ENCODE measurements at regions not wholly inside any gene's neighbourhood (a gene's known extent, or its start where the extent isn't known, plus 50 kb on each side); places are given as distances from the start of the nearest gene placed in this dataset.

DNA sequence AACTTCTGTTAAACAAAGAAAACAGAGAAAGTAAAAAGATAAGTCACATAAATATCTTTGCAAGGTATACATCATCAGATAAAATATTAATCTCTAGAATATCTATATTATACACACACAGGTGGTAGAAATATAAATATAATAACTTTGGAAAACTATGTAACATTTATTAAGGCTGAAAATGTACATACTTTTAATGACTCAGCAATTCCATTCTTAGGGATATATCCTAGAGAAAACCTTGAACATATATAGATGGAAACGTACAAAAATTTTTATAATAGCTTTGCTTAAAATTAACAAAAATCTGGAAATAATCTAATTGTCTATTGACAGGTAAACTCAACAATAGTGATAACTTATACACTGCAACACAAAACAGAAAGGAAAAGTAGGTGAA lies 381.3 kb downstream of the GPD2 start:
- Mint-ChIP-seq H3K27ac (no peak overlapping the region), H3K36me3 (no peaks in the 10 kb centered on the region), H3K27me3 (peaks cover 0 to 3% (median 0%) of the 10 kb centered on the region in 5 donors), H3K4me1 (peaks cover 0 to 7% (median 0%) of the 10 kb centered on the region in 7 donors), H3K4me3 (no peak overlapping the region), H3K9me3 (peaks cover 0 to 4% (median 0%) of the 10 kb centered on the region in 11 donors)
- Histone ChIP-seq H3K9me3 (ENCODE audit: control insufficient read depth in 2 of 3, low read length in 3 of 3) (no peaks in the 10 kb centered on the region), H3K36me3 (ENCODE audit: control insufficient read depth in 2 of 3, insufficient read depth in 3 of 3, low read length in 3 of 3) (no peaks in the 10 kb centered on the region), H3K4me3 (ENCODE audit: low read length) (no peak overlapping the region), H3K4me1 (ENCODE audit: control insufficient read depth in 2 of 2, insufficient read depth in 2 of 2, low read length in 2 of 2) (no peaks in the 10 kb centered on the region), H3K27ac (ENCODE audit: low read depth, low read length) (no peak overlapping the region), H3K27me3 (ENCODE audit: control insufficient read depth in 2 of 2, insufficient read depth in 2 of 2, low read length in 2 of 2) (no peaks in the 10 kb centered on the region)
- CTCF ChIA-PET = no interaction called here
- POLR2A ChIA-PET = no interaction called here
- no peak for DNase-seq
- intact Hi-C loops (cut with micrococcal nuclease) = no loop called here
- ATAC-seq = no peak

DNA sequence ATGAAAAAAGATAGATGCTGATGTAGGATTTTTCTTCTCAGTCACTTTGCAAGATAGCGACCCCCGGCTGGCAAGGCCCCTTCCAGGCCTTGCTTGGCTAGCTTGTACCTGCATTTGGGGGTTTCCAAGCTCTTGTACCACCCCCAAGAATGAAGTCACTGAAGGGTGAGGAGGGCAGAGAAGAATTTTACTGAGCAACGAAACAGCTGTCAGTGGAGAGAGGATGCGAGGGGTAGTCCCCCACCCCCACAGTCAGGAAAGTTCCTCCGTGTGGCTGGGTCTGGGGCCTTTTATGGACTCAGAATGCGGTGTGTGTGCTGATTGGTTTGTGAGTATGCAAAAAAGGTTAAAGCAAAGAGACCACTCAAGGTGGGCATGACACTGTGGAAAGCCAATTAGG lies 382.0 kb downstream of the GPD2 start:
- H3K4me3 Mint-ChIP-seq = no peak overlapping the region
- H3K27ac ChIP-seq (ENCODE audit: low read depth, low read length) = no peak overlapping the region
- ATAC-seq (no peak), DNase-seq (no peak)
- POLR2A ChIA-PET = no interaction called here
- CTCF ChIA-PET = no interaction called here
- peaks cover 0 to 7% (median 0%) of the 10 kb centered on the region in 7 donors for H3K4me1 Mint-ChIP-seq
- no peaks in the 10 kb centered on the region for H3K4me1 ChIP-seq (ENCODE audit: control insufficient read depth in 2 of 2, insufficient read depth in 2 of 2, low read length in 2 of 2)
- H3K9me3 ChIP-seq (ENCODE audit: control insufficient read depth in 2 of 3, low read length in 3 of 3) = no peaks in the 10 kb centered on the region
- H3K36me3 ChIP-seq (ENCODE audit: control insufficient read depth in 2 of 3, insufficient read depth in 3 of 3, low read length in 3 of 3) = no peaks in the 10 kb centered on the region
- H3K27me3 ChIP-seq (ENCODE audit: control insufficient read depth in 2 of 2, insufficient read depth in 2 of 2, low read length in 2 of 2) = no peaks in the 10 kb centered on the region
- H3K4me3 ChIP-seq (ENCODE audit: low read length) = no peak overlapping the region
- intact Hi-C loops (cut with micrococcal nuclease) = no loop called here
- no peaks in the 10 kb centered on the region for H3K36me3 Mint-ChIP-seq
- peaks cover 0 to 3% (median 0%) of the 10 kb centered on the region in 5 donors for H3K27me3 Mint-ChIP-seq
- peaks cover 0 to 4% (median 0%) of the 10 kb centered on the region in 11 donors for H3K9me3 Mint-ChIP-seq
- no peak overlapping the region for H3K27ac Mint-ChIP-seq

DNA sequence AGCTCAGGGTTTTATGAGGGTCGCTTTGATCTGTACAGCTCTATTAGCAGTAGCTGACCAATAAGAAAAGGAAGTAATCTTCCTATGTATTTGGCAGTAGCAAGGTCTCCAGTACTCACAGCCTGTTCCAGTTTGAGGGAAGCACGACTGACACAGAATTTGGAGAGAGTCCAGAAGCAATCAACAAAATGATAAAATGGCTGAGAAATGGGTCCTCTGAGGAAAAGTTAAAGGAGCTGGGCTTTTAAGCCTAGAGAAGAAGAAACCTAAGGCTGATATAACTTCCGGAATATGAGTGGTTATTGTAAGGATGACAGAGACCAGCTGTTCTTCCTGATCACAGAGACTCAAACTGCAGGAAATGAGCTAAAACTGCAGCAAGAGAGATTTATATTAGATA lies 382.8 kb downstream of the GPD2 start:
- ChIA-PET POLR2A (no interaction called here), CTCF (no interaction called here)
- H3K27ac Mint-ChIP-seq = no peak overlapping the region
- Histone ChIP-seq H3K9me3 (ENCODE audit: control insufficient read depth in 2 of 3, low read length in 3 of 3) (no peaks in the 10 kb centered on the region), H3K27ac (ENCODE audit: low read depth, low read length) (no peak overlapping the region), H3K27me3 (ENCODE audit: control insufficient read depth in 2 of 2, insufficient read depth in 2 of 2, low read length in 2 of 2) (no peaks in the 10 kb centered on the region), H3K4me3 (ENCODE audit: low read length) (no peak overlapping the region), H3K4me1 (ENCODE audit: control insufficient read depth in 2 of 2, insufficient read depth in 2 of 2, low read length in 2 of 2) (no peaks in the 10 kb centered on the region), H3K36me3 (ENCODE audit: control insufficient read depth in 2 of 3, insufficient read depth in 3 of 3, low read length in 3 of 3) (no peaks in the 10 kb centered on the region)
- H3K4me3 Mint-ChIP-seq = no peak overlapping the region
- peaks cover 0 to 4% (median 0%) of the 10 kb centered on the region in 11 donors for H3K9me3 Mint-ChIP-seq
- intact Hi-C loops (cut with micrococcal nuclease) = no loop called here
- no peaks in the 10 kb centered on the region for H3K36me3 Mint-ChIP-seq
- ATAC-seq = no peak
- H3K27me3 Mint-ChIP-seq = peaks cover 0 to 3% (median 0%) of the 10 kb centered on the region in 5 donors
- no peak for DNase-seq
- H3K4me1 Mint-ChIP-seq = peaks cover 0 to 7% (median 0%) of the 10 kb centered on the region in 7 donors

DNA sequence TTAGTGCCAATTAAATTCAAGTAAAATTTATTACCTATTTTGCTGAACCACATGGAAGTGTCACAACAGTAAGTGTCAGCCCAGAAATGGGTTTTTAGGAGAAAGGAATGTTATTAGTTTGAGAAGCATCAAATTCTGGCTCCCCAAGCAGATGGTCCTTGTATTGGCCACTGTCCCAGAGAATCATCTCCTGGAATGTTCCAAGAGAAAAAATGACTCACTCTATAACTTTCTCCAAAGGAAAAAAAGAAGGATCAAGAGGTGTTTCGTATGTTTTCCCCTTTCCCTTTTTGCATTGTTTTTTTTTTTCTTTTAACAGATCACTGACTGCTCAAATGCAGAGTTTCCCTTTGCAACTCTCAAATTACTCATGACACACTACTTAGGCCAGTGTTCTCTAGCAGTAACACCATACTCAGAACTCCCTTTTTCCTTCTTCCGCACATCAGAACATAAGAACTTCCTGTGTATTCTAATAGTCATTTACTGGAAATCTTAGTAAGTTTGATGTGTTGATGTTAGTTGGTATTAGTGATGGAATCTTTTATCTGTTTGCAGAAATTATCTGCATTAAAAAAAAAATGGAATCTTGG lies 390.3 kb downstream of the GPD2 start:
- no peak overlapping the region for H3K4me3 ChIP-seq (ENCODE audit: low read length)
- no peak overlapping the region for H3K4me3 Mint-ChIP-seq

DNA sequence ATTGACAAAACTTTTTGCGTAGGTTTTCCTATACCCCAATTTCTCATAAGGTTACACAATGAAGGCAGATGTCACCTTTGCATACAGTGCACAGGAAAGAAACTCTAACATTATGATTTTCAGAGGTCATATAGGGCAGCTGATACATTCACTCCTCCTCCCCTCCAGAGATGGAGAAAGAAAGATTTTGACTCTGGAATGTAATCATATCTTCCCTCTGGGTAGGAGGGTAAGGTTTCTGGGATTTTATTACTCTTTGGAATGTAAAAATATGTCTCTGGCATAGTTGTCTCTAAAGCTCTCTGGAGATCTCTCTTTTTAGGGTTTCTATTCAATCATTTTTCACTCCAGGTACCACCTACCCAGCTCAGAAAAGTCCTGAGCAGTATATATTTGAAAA lies 398.3 kb downstream of the GPD2 start:
- no peak overlapping the region for H3K4me3 Mint-ChIP-seq
- H3K9me3 Mint-ChIP-seq = peaks cover 0 to 20% (median 0%) of the 10 kb centered on the region in 11 donors
- Histone ChIP-seq H3K4me1 (ENCODE audit: control insufficient read depth in 2 of 2, insufficient read depth in 2 of 2, low read length in 2 of 2) (no peaks in the 10 kb centered on the region), H3K36me3 (ENCODE audit: control insufficient read depth in 2 of 3, insufficient read depth in 3 of 3, low read length in 3 of 3) (no peaks in the 10 kb centered on the region), H3K27ac (ENCODE audit: low read depth, low read length) (no peak overlapping the region), H3K27me3 (ENCODE audit: control insufficient read depth in 2 of 2, insufficient read depth in 2 of 2, low read length in 2 of 2) (no peaks in the 10 kb centered on the region), H3K9me3 (ENCODE audit: control insufficient read depth in 2 of 3, low read length in 3 of 3) (no peaks in the 10 kb centered on the region), H3K4me3 (ENCODE audit: low read length) (no peak overlapping the region)
- no peaks in the 10 kb centered on the region for H3K4me1 Mint-ChIP-seq
- intact Hi-C loops (cut with micrococcal nuclease) = no loop called here
- H3K27ac Mint-ChIP-seq = no peak overlapping the region
- H3K36me3 Mint-ChIP-seq = no peaks in the 10 kb centered on the region
- CTCF ChIA-PET = no interaction called here
- POLR2A ChIA-PET = no interaction called here
- H3K27me3 Mint-ChIP-seq = peaks cover 0 to 11% (median 5%) of the 10 kb centered on the region in 5 donors
- no peak for DNase-seq
- no peak for ATAC-seq

More for the DNA sequence above, 390.3 kb downstream of the GPD2 start:
- Mint-ChIP-seq H3K36me3 (peaks cover 0 to 4% (median 0%) of the 10 kb centered on the region in 5 donors), H3K9me3 (peaks cover 0 to 15% (median 9%) of the 10 kb centered on the region in 11 donors), H3K27ac (no peak overlapping the region), H3K27me3 (no peaks in the 10 kb centered on the region), H3K4me1 (no peaks in the 10 kb centered on the region)
- Histone ChIP-seq H3K4me1 (ENCODE audit: control insufficient read depth in 2 of 2, insufficient read depth in 2 of 2, low read length in 2 of 2) (no peaks in the 10 kb centered on the region), H3K36me3 (ENCODE audit: control insufficient read depth in 2 of 3, insufficient read depth in 3 of 3, low read length in 3 of 3) (no peaks in the 10 kb centered on the region), H3K27me3 (ENCODE audit: control insufficient read depth in 2 of 2, insufficient read depth in 2 of 2, low read length in 2 of 2) (no peaks in the 10 kb centered on the region), H3K9me3 (ENCODE audit: control insufficient read depth in 2 of 3, low read length in 3 of 3) (peaks cover 0 to 9% (median 0%) of the 10 kb centered on the region in 3 experiments), H3K27ac (ENCODE audit: low read depth, low read length) (no peak overlapping the region)
- intact Hi-C loops (cut with micrococcal nuclease) = no loop called here
- no peak for DNase-seq
- no peak for ATAC-seq
- ChIA-PET CTCF (no interaction called here), POLR2A (no interaction called here)

DNA sequence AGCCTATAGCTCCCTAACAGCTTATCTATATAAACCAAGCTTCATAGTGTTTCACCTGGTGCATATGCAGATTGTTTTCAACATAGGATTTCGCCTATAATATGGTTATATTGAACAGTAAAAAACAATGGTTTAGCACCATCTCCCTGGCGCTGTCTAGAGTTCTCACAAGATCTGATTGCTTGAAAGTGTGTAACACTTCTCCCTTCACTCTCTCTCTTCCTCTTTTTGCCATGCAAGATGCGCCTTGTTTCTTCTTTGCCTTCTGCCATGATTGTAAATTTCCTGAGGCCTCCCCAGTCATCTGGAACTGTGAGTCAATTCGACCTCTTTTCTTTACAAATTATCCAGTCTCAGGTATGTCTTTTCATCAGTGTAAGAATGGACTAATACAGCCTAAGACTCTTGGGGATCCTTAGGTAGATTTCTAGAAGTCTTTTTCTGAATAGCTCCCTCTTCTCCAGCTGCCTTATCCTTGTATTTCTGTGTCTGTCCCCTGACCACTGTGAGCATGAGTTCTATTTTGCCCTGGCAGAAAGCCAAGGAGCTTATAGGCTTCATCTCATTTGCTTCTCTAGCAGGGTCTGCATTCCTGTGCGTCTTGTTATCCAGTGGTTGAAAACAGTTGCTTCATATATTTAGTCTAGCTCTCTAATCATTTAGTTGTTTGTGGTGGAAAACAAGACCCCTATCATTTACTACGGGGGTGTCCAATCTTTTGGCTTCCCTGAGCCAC lies 401.6 kb downstream of the GPD2 start:
- DNase-seq = no peak
- Histone ChIP-seq H3K27ac (ENCODE audit: low read depth, low read length) (no peak overlapping the region), H3K4me1 (ENCODE audit: control insufficient read depth in 2 of 2, insufficient read depth in 2 of 2, low read length in 2 of 2) (no peaks in the 10 kb centered on the region), H3K9me3 (ENCODE audit: control insufficient read depth in 2 of 3, low read length in 3 of 3) (no peaks in the 10 kb centered on the region), H3K4me3 (ENCODE audit: low read length) (no peak overlapping the region), H3K27me3 (ENCODE audit: control insufficient read depth in 2 of 2, insufficient read depth in 2 of 2, low read length in 2 of 2) (no peaks in the 10 kb centered on the region), H3K36me3 (ENCODE audit: control insufficient read depth in 2 of 3, insufficient read depth in 3 of 3, low read length in 3 of 3) (no peaks in the 10 kb centered on the region)
- intact Hi-C loops (cut with micrococcal nuclease) = no loop called here
- no peaks in the 10 kb centered on the region for H3K36me3 Mint-ChIP-seq
- POLR2A ChIA-PET = no interaction called here
- peaks cover 0 to 4% (median 0%) of the 10 kb centered on the region in 11 donors for H3K9me3 Mint-ChIP-seq
- CTCF ChIA-PET = no interaction called here
- H3K27ac Mint-ChIP-seq = no peak overlapping the region
- H3K27me3 Mint-ChIP-seq = peaks cover 0 to 16% (median 5%) of the 10 kb centered on the region in 5 donors
- H3K4me3 Mint-ChIP-seq = no peak overlapping the region
- no peak for ATAC-seq
- no peaks in the 10 kb centered on the region for H3K4me1 Mint-ChIP-seq

DNA sequence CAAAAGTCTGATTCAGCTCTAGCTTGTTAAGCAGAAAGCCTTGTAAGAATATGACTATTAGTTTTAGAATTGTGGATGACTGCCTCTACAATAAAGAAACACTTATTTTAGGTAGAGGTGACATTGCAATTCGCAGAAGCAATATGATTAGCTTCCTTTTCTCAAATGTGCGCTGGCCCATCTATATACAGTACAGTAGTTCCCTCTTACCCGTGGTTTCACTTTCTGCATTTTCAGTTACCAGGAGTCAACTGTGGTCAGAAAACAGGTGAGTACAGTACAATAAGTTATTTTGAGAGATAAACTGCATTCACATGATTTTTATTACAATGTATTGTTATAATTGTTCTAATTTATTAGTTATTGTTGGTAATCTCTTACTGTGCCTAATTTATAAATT lies 405.1 kb downstream of the GPD2 start:
- ATAC-seq = no peak
- no peaks in the 10 kb centered on the region for H3K36me3 Mint-ChIP-seq
- no peak overlapping the region for H3K4me3 Mint-ChIP-seq
- no peak overlapping the region for H3K27ac ChIP-seq (ENCODE audit: low read depth, low read length)
- H3K36me3 ChIP-seq (ENCODE audit: control insufficient read depth in 2 of 3, insufficient read depth in 3 of 3, low read length in 3 of 3) = no peaks in the 10 kb centered on the region
- CTCF ChIA-PET = no interaction called here
- H3K9me3 Mint-ChIP-seq = peaks cover 0 to 8% (median 0%) of the 10 kb centered on the region in 11 donors
- POLR2A ChIA-PET = no interaction called here
- no peaks in the 10 kb centered on the region for H3K27me3 ChIP-seq (ENCODE audit: control insufficient read depth in 2 of 2, insufficient read depth in 2 of 2, low read length in 2 of 2)
- no peak overlapping the region for H3K27ac Mint-ChIP-seq
- H3K9me3 ChIP-seq (ENCODE audit: control insufficient read depth in 2 of 3, low read length in 3 of 3) = no peaks in the 10 kb centered on the region
- no peaks in the 10 kb centered on the region for H3K4me1 ChIP-seq (ENCODE audit: control insufficient read depth in 2 of 2, insufficient read depth in 2 of 2, low read length in 2 of 2)
- no peak overlapping the region for H3K4me3 ChIP-seq (ENCODE audit: low read length)
- no peak for DNase-seq
- no peaks in the 10 kb centered on the region for H3K4me1 Mint-ChIP-seq
- intact Hi-C loops (cut with micrococcal nuclease) = no loop called here
- peaks cover 0 to 16% (median 8%) of the 10 kb centered on the region in 5 donors for H3K27me3 Mint-ChIP-seq
